HepG2 (cell line): ENCODE measurements at regions not wholly inside any gene's neighbourhood (a gene's known extent, or its start where the extent isn't known, plus 50 kb on each side); places are given as distances from the start of the nearest gene placed in this dataset.

ENCODE experiments used
- ATAC-seq: fragments of 200-7000 bp; cut with Tn5 transposase; 3 replicates; pipeline ENCODE4 v1.9.1; 2020; ENCODE audit warnings: mild to moderate bottlenecking, moderate library complexity
- BruUV-seq: library from RNA; stranded (reverse); fragments of 400-500 nt; replicated peaks from 2 replicates; lab custom pipeline; 2021; lab: Mats Ljungman, UMichigan
- CTCF ChIA-PET: fragments of 300-600 bp; formaldehyde crosslinking; extraction: SDS; loops from one replicate; lab custom pipeline; 2021; ENCODE audit warnings: low total read pairs, inconsistent platforms, low intra/inter-chr PET ratio; lab: Yijun Ruan, JAX
- POLR2A ChIA-PET: fragments of 350-600 bp; sonication (Branson Sonifier 250); formaldehyde crosslinking; loops from one replicate; lab custom pipeline; 2020; ENCODE audit warnings: antibody characterized with exemption, inconsistent platforms; lab: Yijun Ruan, JAX
- DNase-seq: peaks from one replicate; pipeline ENCODE4 v3.0.0-alpha.2; 2015; ENCODE audit warnings: low spot score
- FAIRE-seq: peaks from 3 replicates; lab custom pipeline; 2011; peaks lifted over from hg19 to GRCh38; lab: Jason Lieb, UNC
- H2AFZ ChIP-seq: one replicate; pipeline ENCODE4 v1.6.1; 2011; ENCODE audit warnings: low read length, inconsistent platforms
- H3K27ac ChIP-seq: fragments of 300-600 bp; 3 replicates; pipeline ENCODE4 v1.8.0; 2011; ENCODE audit warnings: mixed run types, mild to moderate bottlenecking, mixed read lengths, low read length, inconsistent platforms; ENCODE audit not compliant: insufficient read depth; ENCODE audit errors: extremely low read length
- H3K27me3 ChIP-seq, 2 experiments: fragments of 200-600 bp in 1 of 2; 2 replicates in 1 of 2; 3 replicates in 1 of 2; pipeline versions ENCODE4 v1.6.0 to v1.8.0; 2011; ENCODE audit warnings: low read length in 2 of 2, mild to moderate bottlenecking in 2 of 2, moderate library complexity in 2 of 2, inconsistent platforms in 1 of 2; ENCODE audit not compliant: insufficient read depth in 2 of 2, control insufficient read depth in 1 of 2
- H3K36me3 ChIP-seq, 2 experiments: fragments of 200-600 bp in 1 of 2; replicated peaks in 1 of 2; 2 replicates in 1 of 2; 3 replicates in 1 of 2; pipeline versions ENCODE4 v1.5.1 to v1.8.0; 2011; ENCODE audit warnings: low read length in 2 of 2, inconsistent platforms in 1 of 2; ENCODE audit not compliant: insufficient read depth in 2 of 2, control insufficient read depth in 1 of 2
- H3K4me1 ChIP-seq: 2 replicates; pipeline ENCODE4 v1.5.1; 2012; ENCODE audit warnings: low read length, inconsistent platforms; ENCODE audit not compliant: insufficient read depth
- H3K4me2 ChIP-seq: 2 replicates; pipeline ENCODE4 v1.6.0; 2011; ENCODE audit warnings: low read depth, low read length, inconsistent platforms
- H3K4me3 ChIP-seq, 3 experiments: fragments of 200-600 bp in 1 of 3; sonication (generic), shearing (Covaris generic) in 1 of 3; replicated peaks in 1 of 3; 2 replicates each; pipeline ENCODE4 v1.5.1; 2011 to 2016; ENCODE audit warnings: low read length in 3 of 3, inconsistent platforms in 2 of 3, low read depth in 2 of 3, mild to moderate bottlenecking in 2 of 3, control low read depth in 1 of 3, mixed read lengths in 1 of 3; ENCODE audit not compliant: insufficient read depth in 1 of 3
- H3K79me2 ChIP-seq: one replicate; pipeline ENCODE4 v1.6.1; 2011; ENCODE audit warnings: low read length, inconsistent platforms; ENCODE audit not compliant: insufficient read depth
- H3K9ac ChIP-seq: 2 replicates; pipeline ENCODE4 v1.6.0; 2011; ENCODE audit warnings: mild to moderate bottlenecking, low read depth, low read length, inconsistent platforms; ENCODE audit not compliant: insufficient read depth
- H3K9me3 ChIP-seq: 2 replicates; pipeline ENCODE4 v1.5.1; 2012; ENCODE audit warnings: mild to moderate bottlenecking, low read length
- H4K20me1 ChIP-seq: 2 replicates; pipeline ENCODE4 v1.6.0; 2011; ENCODE audit warnings: inconsistent platforms, mild to moderate bottlenecking, low read length, moderate library complexity; ENCODE audit not compliant: insufficient read depth
- ARNTL ChIP-seq: sonication (generic); formaldehyde crosslinking; IDR thresholded peaks from 2 replicates; pipeline ENCODE4 v1.4.0; 2020; ENCODE audit warnings: mild to moderate bottlenecking, missing genetic modification reagents
- ETV5 ChIP-seq: IDR thresholded peaks from 2 replicates; pipeline ENCODE4 v1.6.1; 2018; ENCODE audit warnings: missing biosample characterization, missing genetic modification reagents, inconsistent platforms, borderline replicate concordance
- HOXA5 ChIP-seq: sonication (generic); formaldehyde crosslinking; IDR thresholded peaks from 2 replicates; pipeline ENCODE4 v1.4.0; 2020; ENCODE audit warnings: missing genetic modification reagents
- JUN ChIP-seq: sonication (generic); formaldehyde crosslinking; IDR thresholded peaks from 2 replicates; pipeline ENCODE4 v1.4.0; 2020; ENCODE audit warnings: mild to moderate bottlenecking, missing genetic modification reagents
- LRRFIP1 ChIP-seq: sonication (generic); formaldehyde crosslinking; conservative IDR thresholded peaks from 2 replicates; pipeline ENCODE4 v1.4.0; 2020; ENCODE audit warnings: missing genetic modification reagents
- MBNL3 ChIP-seq: fragments of 250-450 bp; sonication (Bioruptor Pico); conservative IDR thresholded peaks from 2 replicates; pipeline ENCODE4 v1.8.0; 2022; ENCODE audit warnings: mild to moderate bottlenecking, inconsistent platforms
- MNT ChIP-seq: fragments of 450-650 bp; IDR thresholded peaks from 2 replicates; pipeline ENCODE4 v1.6.1; 2016
- PLSCR1 ChIP-seq: sonication (generic); formaldehyde crosslinking; IDR thresholded peaks from 2 replicates; pipeline ENCODE4 v1.5.0; 2020; ENCODE audit warnings: missing genetic modification reagents, mild to moderate bottlenecking, borderline replicate concordance
- RBAK ChIP-seq: sonication (generic); formaldehyde crosslinking; IDR thresholded peaks from 2 replicates; pipeline ENCODE4 v1.5.1; 2020; ENCODE audit warnings: mild to moderate bottlenecking, missing genetic modification reagents
- ZBED4 ChIP-seq: sonication (generic); formaldehyde crosslinking; IDR thresholded peaks from 2 replicates; pipeline ENCODE4 v1.4.0; 2020; ENCODE audit warnings: missing genetic modification reagents, borderline replicate concordance
- ZNF770 ChIP-seq: sonication (generic); formaldehyde crosslinking; IDR thresholded peaks from 2 replicates; pipeline ENCODE4 v1.5.0; 2020; ENCODE audit warnings: mild to moderate bottlenecking, missing genetic modification reagents
- ZNF772 ChIP-seq: sonication (generic); formaldehyde crosslinking; IDR thresholded peaks from 2 replicates; pipeline ENCODE4 v1.5.0; 2020; ENCODE audit warnings: mild to moderate bottlenecking, missing genetic modification reagents
- ZNF83 ChIP-seq: sonication (generic); formaldehyde crosslinking; IDR thresholded peaks from 2 replicates; pipeline ENCODE4 v1.4.0; 2020; ENCODE audit warnings: missing genetic modification reagents, mild to moderate bottlenecking, borderline replicate concordance
- WGBS: methylation state at CpG from one replicate; pipeline ENCODE4 v1.1.6; 2017; ENCODE audit warnings: low lambda C conversion rate; 5-methylcytosine and 5-hydroxymethylcytosine counted together
- in situ Hi-C: cut with HindIII; loops from 2 replicates; pipeline ENCODE4 v1.10.0; 2017; ENCODE audit warnings: low pct_unique_long_range_greater_than_20kb; ENCODE audit not compliant: extremely low pct_ligation_motif_present
- intact Hi-C: fragments of 100-400 bp; cut with micrococcal nuclease; formaldehyde crosslinking; loops from one replicate; pipeline ENCODE4 v1.10.0; 2022; ENCODE audit not compliant: unreplicated experiment

- no peak for TF ChIP-seq LRRFIP1
- TF ChIP-seq ZNF770 (CRISPR knock-in tag): no peak
- TF ChIP-seq MBNL3 (CRISPR knock-in tag): no peak
- TF ChIP-seq ZNF772 (CRISPR knock-in tag): no peak
- no peak for TF ChIP-seq ZNF83 (CRISPR knock-in tag)
Measured at GRCh38 chr11:28798286-28798685, 690.1 kb downstream of the METTL15 start (continued).

GRCh38 chr11:28797536-28797935 is 689.3 kb downstream of the METTL15 start:
- CTCF ChIA-PET: no interaction called here
- intact Hi-C loops: no loop called here
- BruUV-seq: no TSS peak
- no peak for TF ChIP-seq HOXA5
- no peak for TF ChIP-seq ARNTL
- TF ChIP-seq ZBED4: no peak
- TF ChIP-seq MNT: no peak
- TF ChIP-seq PLSCR1: no peak
- no peak for TF ChIP-seq JUN (CRISPR knock-in tag)
- TF ChIP-seq ETV5 (CRISPR knock-in tag): no peak
- TF ChIP-seq RBAK (CRISPR knock-in tag): no peak

More at GRCh38 chr11:28797536-28797935, 689.3 kb downstream of the METTL15 start:
- POLR2A ChIA-PET: no interaction called here
- no peaks in the 10 kb centered on the region for H3K36me3 ChIP-seq
- DNase-seq: no peak
- H3K4me2 ChIP-seq: no peak overlapping the region
- H3K9me3 ChIP-seq: no peaks in the 10 kb centered on the region
- no peak overlapping the region for H3K9ac ChIP-seq
- in situ Hi-C loops: no loop called here
- no peak overlapping the region for H3K27ac ChIP-seq
- no peak for FAIRE-seq
- ATAC-seq: no peak
- H3K4me3 ChIP-seq: no peak overlapping the region
- H3K4me1 ChIP-seq: no peaks in the 10 kb centered on the region
- H2AFZ ChIP-seq: no peak overlapping the region
- no peaks in the 10 kb centered on the region for H3K27me3 ChIP-seq
- H3K79me2 ChIP-seq: no peaks in the 10 kb centered on the region
- no peaks in the 10 kb centered on the region for H4K20me1 ChIP-seq
- 2% methylated on average over 3 of the region's 3 CpGs for WGBS
